ENCODE measurements at regions not wholly inside any gene's neighbourhood (a gene's known extent, or its start where the extent isn't known, plus 50 kb on each side); places are given as distances from the start of the nearest gene placed in this dataset.

DNA sequence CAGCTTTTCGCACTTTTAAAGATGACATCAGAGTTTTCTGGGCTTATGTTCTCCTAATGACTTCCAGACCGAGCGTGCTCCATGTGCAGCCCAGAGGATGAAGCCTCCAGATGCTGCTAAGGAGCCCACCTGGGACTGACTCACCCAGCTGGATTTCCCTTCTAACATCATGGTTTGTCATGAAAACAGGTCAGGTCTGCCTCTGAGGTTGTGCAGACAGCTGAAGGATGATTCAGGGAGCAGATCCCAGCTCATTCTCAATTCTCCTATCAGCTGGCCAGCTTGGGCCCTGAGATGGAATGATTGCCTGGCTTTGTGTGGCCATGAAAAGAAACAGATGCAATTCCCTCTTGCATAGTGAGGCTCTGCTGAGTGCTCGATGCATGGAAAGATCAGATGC is 123.9 kb upstream of the DUSP10 start:
- DNase-seq: no peak
- no peak overlapping the region for H3K4me3 ChIP-seq
- no peaks in the 10 kb centered on the region for H3K36me3 ChIP-seq (ENCODE audit: control insufficient read depth in 4 of 4, insufficient read depth in 4 of 4, low read length in 4 of 4)
- H3K27ac ChIP-seq (ENCODE audit: low read depth in 1 of 2, low read length in 1 of 2): no peak overlapping the region
- no peak for ATAC-seq (ENCODE audit: insufficient read depth, low FRiP score)
- no peak overlapping the region for H3K9ac ChIP-seq (ENCODE audit: insufficient read depth in 1 of 2, low read length in 2 of 2)
- no peak for TF ChIP-seq CTCF (IDR thresholded peaks at IDR 0.05; ENCODE audit: control extremely low read depth, extremely low read depth)
- no peaks in the 10 kb centered on the region for H3K27me3 ChIP-seq (ENCODE audit: control insufficient read depth in 3 of 3, insufficient read depth in 3 of 3, low read length in 2 of 3)
- WGBS, 2 donors: 94 to 95% methylated on average over 4 of the region's 4 CpGs
- H3K4me1 ChIP-seq (ENCODE audit: control insufficient read depth in 5 of 5, insufficient read depth in 5 of 5, low read length in 5 of 5): peaks cover 0 to 8% (median 0%) of the 10 kb centered on the region in 5 donors
- H3K9me3 ChIP-seq (ENCODE audit: control insufficient read depth in 4 of 4, insufficient read depth in 3 of 4, low read length in 3 of 4): no peaks in the 10 kb centered on the region

DNA sequence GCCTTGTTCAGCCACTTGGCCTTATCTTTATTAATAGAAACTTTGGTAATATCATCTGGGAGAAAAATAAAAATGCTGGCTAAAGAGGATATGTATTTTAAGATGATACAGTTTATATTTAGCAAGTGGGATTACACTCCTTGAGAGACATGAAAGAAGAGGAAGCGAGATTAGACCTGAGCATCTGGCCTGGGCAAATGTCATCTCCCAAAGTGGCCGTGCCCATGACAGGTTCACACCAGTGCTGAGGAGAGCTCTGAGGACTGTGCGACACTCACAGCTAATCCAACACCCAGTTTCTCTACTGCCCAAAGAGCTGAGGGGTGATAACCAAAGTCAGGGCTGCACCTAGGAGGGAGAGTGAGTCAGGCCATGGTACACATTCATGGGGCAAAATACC is 121.7 kb upstream of the DUSP10 start:
- Histone ChIP-seq H3K27ac (ENCODE audit: low read depth in 1 of 2, low read length in 1 of 2) (no peak overlapping the region), H3K9ac (ENCODE audit: insufficient read depth in 1 of 2, low read length in 2 of 2) (no peak overlapping the region), H3K36me3 (ENCODE audit: control insufficient read depth in 4 of 4, insufficient read depth in 4 of 4, low read length in 4 of 4) (no peaks in the 10 kb centered on the region)

GRCh38 chr1:221862971-221863370 is 121.1 kb upstream of the DUSP10 start:
- ATAC-seq (ENCODE audit: insufficient read depth, low FRiP score) (no peak), DNase-seq (no peak)
- Histone ChIP-seq H3K4me3 (no peak overlapping the region), H3K9ac (ENCODE audit: insufficient read depth in 1 of 2, low read length in 2 of 2) (no peak overlapping the region), H3K9me3 (ENCODE audit: control insufficient read depth in 4 of 4, insufficient read depth in 3 of 4, low read length in 3 of 4) (no peaks in the 10 kb centered on the region), H3K36me3 (ENCODE audit: control insufficient read depth in 4 of 4, insufficient read depth in 4 of 4, low read length in 4 of 4) (no peaks in the 10 kb centered on the region), H3K4me1 (ENCODE audit: control insufficient read depth in 5 of 5, insufficient read depth in 5 of 5, low read length in 5 of 5) (no peaks in the 10 kb centered on the region), H3K27ac (ENCODE audit: low read depth in 1 of 2, low read length in 1 of 2) (no peak overlapping the region), H3K27me3 (ENCODE audit: control insufficient read depth in 3 of 3, insufficient read depth in 3 of 3, low read length in 2 of 3) (no peaks in the 10 kb centered on the region)
- no peak for TF ChIP-seq CTCF (IDR thresholded peaks at IDR 0.05; ENCODE audit: control extremely low read depth, extremely low read depth)
- 96 to 100% methylated on average over 3 of the region's 3 CpGs for WGBS, 2 donors

More for the DNA sequence above, 121.7 kb upstream of the DUSP10 start:
- TF ChIP-seq CTCF (IDR thresholded peaks at IDR 0.05; ENCODE audit: control extremely low read depth, extremely low read depth): no peak
- Histone ChIP-seq H3K4me1 (ENCODE audit: control insufficient read depth in 5 of 5, insufficient read depth in 5 of 5, low read length in 5 of 5) (no peaks in the 10 kb centered on the region), H3K9me3 (ENCODE audit: control insufficient read depth in 4 of 4, insufficient read depth in 3 of 4, low read length in 3 of 4) (no peaks in the 10 kb centered on the region), H3K27me3 (ENCODE audit: control insufficient read depth in 3 of 3, insufficient read depth in 3 of 3, low read length in 2 of 3) (no peaks in the 10 kb centered on the region), H3K4me3 (no peak overlapping the region)
- ATAC-seq (ENCODE audit: insufficient read depth, low FRiP score) (no peak), DNase-seq (no peak)
- WGBS, 2 donors: 85 to 90% methylated on average over 3 of the region's 3 CpGs

Data from lung (tissue), 11 donors.